ENCODE measurements at regions not wholly inside any gene's neighbourhood (a gene's known extent, or its start where the extent isn't known, plus 50 kb on each side); places are given as distances from the start of the nearest gene placed in this dataset.

GRCh38 chr22:27024982-27025381, 367.6 kb downstream of the MIAT start:
- Histone ChIP-seq H3K9ac (ENCODE audit: low read depth, low read length) (no peak overlapping the region), H3K4me2 (ENCODE audit: low read length) (no peak overlapping the region), H3K36me3 (ENCODE audit: insufficient read depth, low read length) (no peaks in the 10 kb centered on the region), H3K4me3 (ENCODE audit: low read length) (no peak overlapping the region), H3K27me3 (ENCODE audit: control insufficient read depth, insufficient read depth, low read length) (peaks cover 61% of the 10 kb centered on the region), H3K4me1 (ENCODE audit: control insufficient read depth, insufficient read depth, low read length) (no peaks in the 10 kb centered on the region), H3K9me3 (replicated peaks; ENCODE audit: low read length) (no peaks in the 10 kb centered on the region)

- H3K9me3 ChIP-seq (replicated peaks; ENCODE audit: low read length): no peaks in the 10 kb centered on the region
- no peak overlapping the region for H3K9ac ChIP-seq (ENCODE audit: low read depth, low read length)
- no peaks in the 10 kb centered on the region for H3K36me3 ChIP-seq (ENCODE audit: insufficient read depth, low read length)
- H3K27me3 ChIP-seq (ENCODE audit: control insufficient read depth, insufficient read depth, low read length): peaks cover 54% of the 10 kb centered on the region
- H3K4me1 ChIP-seq (ENCODE audit: control insufficient read depth, insufficient read depth, low read length): peaks cover 4% of the 10 kb centered on the region
- no peak overlapping the region for H3K4me2 ChIP-seq (ENCODE audit: low read length)
- no peak overlapping the region for H3K4me3 ChIP-seq (ENCODE audit: low read length)
These were observed 370.7 kb downstream of the MIAT start for GRCh38 chr22:27028093-27028492.

GRCh38 chr22:27029584-27030130, 372.3 kb downstream of the MIAT start:
- Histone ChIP-seq H3K27me3 (ENCODE audit: control insufficient read depth, insufficient read depth, low read length) (peaks cover 61% of the 10 kb centered on the region), H3K9me3 (replicated peaks; ENCODE audit: low read length) (no peaks in the 10 kb centered on the region), H3K9ac (ENCODE audit: low read depth, low read length) (no peak overlapping the region), H3K4me1 (ENCODE audit: control insufficient read depth, insufficient read depth, low read length) (peaks cover 4% of the 10 kb centered on the region), H3K4me3 (ENCODE audit: low read length) (no peak overlapping the region), H3K36me3 (ENCODE audit: insufficient read depth, low read length) (no peaks in the 10 kb centered on the region), H3K4me2 (ENCODE audit: low read length) (no peak overlapping the region)

- Histone ChIP-seq H3K9me3 (replicated peaks; ENCODE audit: low read length) (no peaks in the 10 kb centered on the region), H3K4me2 (ENCODE audit: low read length) (peak overlapping the region; percentile 58), H3K36me3 (ENCODE audit: insufficient read depth, low read length) (no peaks in the 10 kb centered on the region), H3K27me3 (ENCODE audit: control insufficient read depth, insufficient read depth, low read length) (peaks cover 63% of the 10 kb centered on the region), H3K9ac (ENCODE audit: low read depth, low read length) (no peak overlapping the region), H3K4me1 (ENCODE audit: control insufficient read depth, insufficient read depth, low read length) (peaks cover 4% of the 10 kb centered on the region), H3K4me3 (ENCODE audit: low read length) (no peak overlapping the region)
These were observed 374.8 kb downstream of the MIAT start for GRCh38 chr22:27032091-27032761.

GRCh38 chr22:27041745-27042310, 384.4 kb downstream of the MIAT start:
- Histone ChIP-seq H3K4me2 (ENCODE audit: low read length) (no peak overlapping the region), H3K4me1 (ENCODE audit: control insufficient read depth, insufficient read depth, low read length) (peaks cover 10% of the 10 kb centered on the region), H3K36me3 (ENCODE audit: insufficient read depth, low read length) (no peaks in the 10 kb centered on the region), H3K9ac (ENCODE audit: low read depth, low read length) (no peak overlapping the region), H3K27me3 (ENCODE audit: control insufficient read depth, insufficient read depth, low read length) (peaks cover 64% of the 10 kb centered on the region), H3K4me3 (ENCODE audit: low read length) (no peak overlapping the region), H3K9me3 (replicated peaks; ENCODE audit: low read length) (peaks cover 4% of the 10 kb centered on the region)

DNA sequence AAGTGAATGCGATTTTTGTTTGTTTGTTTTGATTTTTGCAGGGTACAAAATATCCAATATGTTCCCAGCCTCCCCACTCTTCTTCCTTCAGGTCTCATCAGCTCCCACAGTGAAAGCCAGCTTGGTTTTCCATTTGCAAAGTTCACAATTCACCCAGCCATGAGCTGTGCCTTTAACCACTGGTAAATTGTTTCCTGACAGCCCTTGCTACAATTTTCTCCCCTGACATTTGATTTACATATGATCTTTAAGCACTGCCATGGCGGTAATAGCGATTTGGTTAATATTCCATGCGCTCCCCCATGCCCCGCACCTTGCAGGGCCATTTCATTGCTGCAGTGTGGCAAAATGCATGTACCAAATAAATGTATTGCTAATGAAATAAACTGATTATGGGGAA, 385.9 kb downstream of the MIAT start:
- H3K36me3 ChIP-seq (ENCODE audit: insufficient read depth, low read length): no peaks in the 10 kb centered on the region
- no peak overlapping the region for H3K4me2 ChIP-seq (ENCODE audit: low read length)
- H3K27me3 ChIP-seq (ENCODE audit: control insufficient read depth, insufficient read depth, low read length): peaks cover 61% of the 10 kb centered on the region
- H3K9me3 ChIP-seq (replicated peaks; ENCODE audit: low read length): peaks cover 4% of the 10 kb centered on the region
- H3K4me3 ChIP-seq (ENCODE audit: low read length): no peak overlapping the region
- peaks cover 10% of the 10 kb centered on the region for H3K4me1 ChIP-seq (ENCODE audit: control insufficient read depth, insufficient read depth, low read length)
- no peak overlapping the region for H3K9ac ChIP-seq (ENCODE audit: low read depth, low read length)

DNA sequence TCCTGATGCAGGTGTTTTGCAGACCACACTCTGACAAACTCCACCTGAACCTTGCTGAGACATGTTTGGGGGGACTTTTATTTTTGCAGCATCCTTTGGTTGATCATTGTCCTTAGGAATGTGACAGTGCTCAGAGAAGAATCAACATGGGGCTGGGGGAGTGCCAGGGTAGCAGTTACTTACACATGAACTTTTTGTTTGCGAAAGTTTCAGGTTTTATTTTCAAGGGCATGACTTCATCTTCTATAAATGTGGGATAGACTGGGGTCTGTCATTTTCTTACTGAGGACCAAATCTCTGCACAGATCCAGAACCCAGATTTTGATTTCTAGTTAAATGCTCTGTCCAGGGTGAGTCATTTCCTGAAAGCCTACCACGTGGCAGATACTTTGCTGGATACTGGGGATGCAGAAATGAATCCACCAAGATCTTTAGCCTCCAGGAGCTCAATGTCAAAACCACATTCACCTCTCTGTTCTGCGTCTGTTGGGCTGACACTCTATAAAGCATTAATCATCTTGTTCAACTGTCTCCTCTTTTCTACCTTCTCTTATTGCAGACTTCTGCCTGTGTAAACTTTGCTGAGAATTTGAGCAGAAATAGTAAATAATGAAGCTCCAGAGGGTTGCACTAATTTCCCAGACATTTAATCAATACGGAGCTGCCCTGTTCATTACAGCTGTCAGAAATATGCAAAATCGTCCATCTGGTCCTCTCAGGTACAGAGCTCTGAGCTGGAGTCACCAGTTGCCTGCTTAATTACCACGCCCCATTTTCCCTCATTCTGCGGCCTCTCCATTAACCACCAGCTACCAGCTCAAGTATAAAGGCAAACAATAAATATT, 387.9 kb downstream of the MIAT start:
- Histone ChIP-seq H3K4me1 (ENCODE audit: control insufficient read depth, insufficient read depth, low read length) (peaks cover 10% of the 10 kb centered on the region), H3K9me3 (replicated peaks; ENCODE audit: low read length) (peaks cover 4% of the 10 kb centered on the region), H3K4me3 (ENCODE audit: low read length) (no peak overlapping the region), H3K4me2 (ENCODE audit: low read length) (no peak overlapping the region), H3K9ac (ENCODE audit: low read depth, low read length) (no peak overlapping the region), H3K36me3 (ENCODE audit: insufficient read depth, low read length) (no peaks in the 10 kb centered on the region), H3K27me3 (ENCODE audit: control insufficient read depth, insufficient read depth, low read length) (peaks cover 50% of the 10 kb centered on the region)

DNA sequence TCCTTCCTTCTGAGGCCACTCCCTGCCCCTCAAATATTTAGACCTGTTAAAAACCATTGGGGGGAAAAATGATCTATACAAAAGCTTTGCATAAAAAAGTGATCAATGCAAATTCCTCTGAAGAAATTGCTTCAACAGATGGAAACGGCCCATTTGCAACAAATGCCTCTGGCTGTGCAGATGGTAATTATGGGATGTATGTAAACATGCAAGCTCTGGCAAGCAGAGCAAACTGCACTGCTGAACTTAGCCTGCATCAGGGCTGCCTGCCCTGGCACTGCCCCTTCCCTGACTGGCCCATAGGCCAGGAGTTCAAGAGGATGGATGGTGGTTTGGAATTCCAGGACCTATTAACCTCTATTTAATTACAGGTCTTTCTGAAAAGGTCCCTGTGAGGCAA, 388.7 kb downstream of the MIAT start:
- Histone ChIP-seq H3K9ac (ENCODE audit: low read depth, low read length) (no peak overlapping the region), H3K36me3 (ENCODE audit: insufficient read depth, low read length) (no peaks in the 10 kb centered on the region), H3K27me3 (ENCODE audit: control insufficient read depth, insufficient read depth, low read length) (peaks cover 52% of the 10 kb centered on the region), H3K4me1 (ENCODE audit: control insufficient read depth, insufficient read depth, low read length) (peaks cover 10% of the 10 kb centered on the region), H3K9me3 (replicated peaks; ENCODE audit: low read length) (peaks cover 4% of the 10 kb centered on the region), H3K4me3 (ENCODE audit: low read length) (no peak overlapping the region), H3K4me2 (ENCODE audit: low read length) (no peak overlapping the region)

DNA sequence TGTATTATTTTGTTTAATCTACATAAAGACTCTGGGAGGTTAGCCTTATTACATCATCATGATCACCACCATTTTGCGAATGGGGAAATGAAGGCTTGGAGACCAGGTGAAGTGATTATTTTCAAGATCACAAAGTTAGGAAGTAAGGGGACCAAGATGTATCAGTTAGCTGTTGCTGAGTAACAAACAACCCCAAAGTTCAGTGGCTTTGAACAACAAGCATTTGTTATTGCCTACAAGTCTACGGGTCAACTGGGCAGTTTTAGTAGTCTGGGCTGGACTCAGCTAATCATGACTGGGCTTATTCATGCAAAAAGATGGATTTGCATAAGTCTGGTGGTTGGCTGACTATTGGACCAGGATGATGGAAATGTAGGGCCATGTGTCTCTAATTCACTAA, 389.2 kb downstream of the MIAT start:
- Histone ChIP-seq H3K4me1 (ENCODE audit: control insufficient read depth, insufficient read depth, low read length) (peaks cover 10% of the 10 kb centered on the region), H3K9me3 (replicated peaks; ENCODE audit: low read length) (peaks cover 4% of the 10 kb centered on the region), H3K27me3 (ENCODE audit: control insufficient read depth, insufficient read depth, low read length) (peaks cover 50% of the 10 kb centered on the region), H3K36me3 (ENCODE audit: insufficient read depth, low read length) (no peaks in the 10 kb centered on the region), H3K4me2 (ENCODE audit: low read length) (no peak overlapping the region), H3K9ac (ENCODE audit: low read depth, low read length) (no peak overlapping the region), H3K4me3 (ENCODE audit: low read length) (no peak overlapping the region)

- Histone ChIP-seq H3K9ac (ENCODE audit: low read depth, low read length) (no peak overlapping the region), H3K4me1 (ENCODE audit: control insufficient read depth, insufficient read depth, low read length) (peaks cover 1% of the 10 kb centered on the region), H3K4me3 (ENCODE audit: low read length) (no peak overlapping the region), H3K4me2 (ENCODE audit: low read length) (no peak overlapping the region), H3K36me3 (ENCODE audit: insufficient read depth, low read length) (no peaks in the 10 kb centered on the region), H3K27me3 (ENCODE audit: control insufficient read depth, insufficient read depth, low read length) (peaks cover 51% of the 10 kb centered on the region), H3K9me3 (replicated peaks; ENCODE audit: low read length) (peaks cover 4% of the 10 kb centered on the region)
These were observed 393.4 kb downstream of the MIAT start for GRCh38 chr22:27050771-27051170.

DNA sequence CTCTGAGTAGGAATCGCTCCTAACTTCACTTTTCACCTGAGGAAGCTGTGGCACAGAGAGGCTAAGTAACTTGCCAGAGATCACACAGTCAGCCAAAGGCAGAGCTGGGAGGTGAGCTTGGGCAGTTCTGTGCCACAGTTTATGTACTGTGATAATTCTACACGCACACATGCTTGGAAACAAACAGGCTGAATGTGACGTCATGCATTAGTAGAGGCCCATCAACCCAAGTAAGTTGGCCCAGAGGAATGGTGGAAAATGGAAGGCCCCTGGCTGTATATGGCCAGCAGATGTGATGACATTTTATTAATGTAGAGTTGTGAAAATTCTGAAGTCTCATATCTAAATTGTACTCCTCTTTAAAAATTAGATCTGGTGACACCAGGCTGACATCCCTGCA, 394.0 kb downstream of the MIAT start:
- Histone ChIP-seq H3K27me3 (ENCODE audit: control insufficient read depth, insufficient read depth, low read length) (peaks cover 57% of the 10 kb centered on the region), H3K9ac (ENCODE audit: low read depth, low read length) (no peak overlapping the region), H3K4me3 (ENCODE audit: low read length) (no peak overlapping the region), H3K4me1 (ENCODE audit: control insufficient read depth, insufficient read depth, low read length) (no peaks in the 10 kb centered on the region), H3K9me3 (replicated peaks; ENCODE audit: low read length) (peaks cover 4% of the 10 kb centered on the region), H3K36me3 (ENCODE audit: insufficient read depth, low read length) (no peaks in the 10 kb centered on the region), H3K4me2 (ENCODE audit: low read length) (no peak overlapping the region)

All from skeletal muscle satellite cell (primary cell).